ENCODE measurements at regions not wholly inside any gene's neighbourhood (a gene's known extent, or its start where the extent isn't known, plus 50 kb on each side); places are given as distances from the start of the nearest gene placed in this dataset.
"Not testable (repeated sequence)": the region's sequence is repeated elsewhere in the genome, so short reads cannot be mapped to it uniquely, and the experiment has no call there.

DNA sequence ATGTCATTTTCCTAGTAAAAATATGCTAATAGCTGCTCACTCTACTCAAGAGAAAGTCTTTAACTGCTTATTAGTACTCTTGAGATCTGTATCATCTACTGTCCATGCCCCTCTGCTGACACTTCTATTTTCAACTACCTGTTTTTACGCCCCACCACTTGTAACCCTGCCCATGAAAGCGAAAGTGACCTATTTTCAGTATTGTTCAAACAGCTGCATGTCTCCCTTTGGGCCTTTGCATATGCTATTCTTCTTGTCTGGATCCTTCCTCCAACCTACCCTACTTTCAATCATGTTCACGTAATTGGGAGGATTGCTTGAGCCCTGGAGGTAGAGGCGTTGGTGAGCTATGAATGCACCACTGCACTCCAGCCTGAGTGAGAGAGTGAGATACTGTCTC is 1481.3 kb downstream of the GATA3 start:
- Histone ChIP-seq H3K4me3 (ENCODE audit: low read depth in 1 of 5, low read length in 5 of 5) (no peak overlapping the region), H3K27ac (ENCODE audit: low read depth, low read length) (no peak overlapping the region), H3K36me3 (ENCODE audit: control insufficient read depth in 5 of 5, insufficient read depth in 5 of 5, low read length in 5 of 5) (no peaks in the 10 kb centered on the region), H3K9ac (ENCODE audit: low read length in 5 of 5) (no peak overlapping the region), H3K9me3 (ENCODE audit: control insufficient read depth in 5 of 5, low read length in 5 of 5) (no peaks in the 10 kb centered on the region), H3K4me1 (ENCODE audit: control insufficient read depth in 5 of 5, insufficient read depth in 5 of 5, low read length in 5 of 5) (no peaks in the 10 kb centered on the region), H3K27me3 (ENCODE audit: control insufficient read depth in 5 of 5, insufficient read depth in 4 of 5, low read length in 5 of 5) (no peaks in the 10 kb centered on the region)

DNA sequence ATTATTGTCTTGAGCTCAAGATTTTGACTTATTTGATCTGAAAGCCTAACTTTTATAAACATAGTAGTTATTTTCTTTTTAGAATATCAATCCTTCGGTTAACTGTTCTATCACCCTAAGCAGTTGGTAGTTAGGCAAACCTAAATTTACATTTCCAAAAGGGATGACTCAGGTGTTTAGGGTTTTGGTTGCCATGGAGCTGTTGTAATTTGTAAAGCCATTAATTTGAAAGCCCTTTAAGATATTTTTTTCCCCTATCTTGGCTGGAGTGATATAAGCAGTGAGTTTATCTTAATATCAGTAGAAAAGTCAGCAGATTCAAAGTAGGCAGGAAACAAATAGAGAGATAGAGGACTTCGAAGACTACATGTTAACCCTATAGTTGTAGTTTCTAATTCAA is 1472.6 kb upstream of the CELF2 start:
- Histone ChIP-seq H3K36me3 (ENCODE audit: control insufficient read depth in 5 of 5, insufficient read depth in 5 of 5, low read length in 5 of 5) (no peaks in the 10 kb centered on the region), H3K4me1 (ENCODE audit: control insufficient read depth in 5 of 5, insufficient read depth in 5 of 5, low read length in 5 of 5) (no peaks in the 10 kb centered on the region), H3K27ac (ENCODE audit: low read depth, low read length) (no peak overlapping the region), H3K9ac (ENCODE audit: low read length in 5 of 5) (no peak overlapping the region), H3K27me3 (ENCODE audit: control insufficient read depth in 5 of 5, insufficient read depth in 4 of 5, low read length in 5 of 5) (no peaks in the 10 kb centered on the region), H3K9me3 (ENCODE audit: control insufficient read depth in 5 of 5, low read length in 5 of 5) (peaks cover 0 to 2% (median 0%) of the 10 kb centered on the region in 5 donors), H3K4me3 (ENCODE audit: low read depth in 1 of 5, low read length in 5 of 5) (no peak overlapping the region)

DNA sequence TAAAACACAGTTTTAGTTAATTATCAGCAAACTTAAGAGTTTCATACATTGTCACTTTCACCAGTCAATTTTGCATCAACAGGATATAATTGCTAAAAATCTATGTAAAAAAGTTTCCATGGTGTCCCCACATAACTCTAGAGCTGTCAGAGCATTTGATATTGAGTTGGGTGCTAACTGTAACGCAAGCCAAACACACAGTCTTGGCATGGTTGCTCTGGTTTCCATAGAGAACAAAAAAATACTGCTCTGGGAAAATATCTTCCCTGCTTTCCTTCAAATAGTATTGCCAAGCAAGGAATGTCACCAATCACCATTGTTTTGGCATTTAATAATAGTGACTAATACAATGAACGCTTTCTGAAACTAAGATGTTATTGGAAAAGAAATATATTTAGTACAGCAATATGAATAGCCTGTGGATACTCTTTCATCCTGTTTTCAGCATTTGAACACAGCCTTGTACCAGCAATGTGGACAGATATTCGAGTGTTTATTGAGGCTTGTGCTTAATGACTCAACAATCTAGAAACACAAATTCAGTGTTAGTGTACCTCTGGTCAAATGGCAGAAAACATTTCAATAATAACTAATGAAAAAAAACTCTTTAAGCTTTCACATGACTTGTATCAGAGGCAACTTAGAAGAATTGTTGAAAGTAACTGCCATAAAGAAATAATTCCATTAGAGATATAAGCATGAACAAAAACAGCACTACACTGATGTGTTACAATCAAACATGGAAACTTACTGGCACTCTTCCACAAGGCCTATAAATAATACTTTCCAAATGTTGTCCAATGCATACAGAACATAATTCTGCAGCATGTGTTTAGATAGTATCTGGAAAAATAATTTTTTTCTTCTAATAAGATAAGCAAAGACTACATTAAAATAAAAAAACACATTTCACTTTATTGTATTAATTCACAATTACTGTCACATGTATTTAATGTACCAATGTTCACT is 1469.5 kb upstream of the CELF2 start:
- Histone ChIP-seq H3K36me3 (ENCODE audit: control insufficient read depth in 5 of 5, insufficient read depth in 5 of 5, low read length in 5 of 5) (no peaks in the 10 kb centered on the region), H3K4me1 (ENCODE audit: control insufficient read depth in 5 of 5, insufficient read depth in 5 of 5, low read length in 5 of 5) (no peaks in the 10 kb centered on the region), H3K27ac (ENCODE audit: low read depth, low read length) (no peak overlapping the region), H3K9ac (ENCODE audit: low read length in 5 of 5) (no peak overlapping the region), H3K9me3 (ENCODE audit: control insufficient read depth in 5 of 5, low read length in 5 of 5) (peaks cover 0 to 3% (median 0%) of the 10 kb centered on the region in 5 donors), H3K4me3 (ENCODE audit: low read depth in 1 of 5, low read length in 5 of 5) (no peak overlapping the region), H3K27me3 (ENCODE audit: control insufficient read depth in 5 of 5, insufficient read depth in 4 of 5, low read length in 5 of 5) (no peaks in the 10 kb centered on the region)

DNA sequence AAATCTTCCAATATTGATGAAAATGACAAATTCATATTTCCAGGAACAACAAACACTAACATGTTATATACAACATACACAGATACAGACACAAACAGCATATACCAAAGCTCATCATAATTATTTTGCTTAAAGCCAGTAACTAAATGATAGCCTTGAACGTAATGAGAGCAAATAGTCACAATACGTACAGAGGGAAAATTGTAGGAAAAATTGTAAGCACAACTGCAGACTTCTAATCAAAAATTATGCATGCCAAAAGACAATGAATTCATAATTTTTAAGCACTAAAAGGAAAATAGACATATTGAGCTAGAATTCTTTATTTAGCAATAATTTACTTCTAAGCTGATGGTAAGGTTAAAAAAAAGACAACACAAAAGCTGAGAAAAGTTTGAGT is 1466.9 kb upstream of the CELF2 start:
- H3K4me1 ChIP-seq (ENCODE audit: control insufficient read depth in 5 of 5, insufficient read depth in 5 of 5, low read length in 5 of 5), result no peaks in the 10 kb centered on the region
- H3K9ac ChIP-seq (ENCODE audit: low read length in 5 of 5), result no peak overlapping the region
- no peak overlapping the region for H3K4me3 ChIP-seq (ENCODE audit: low read depth in 1 of 5, low read length in 5 of 5)
- H3K36me3 ChIP-seq (ENCODE audit: control insufficient read depth in 5 of 5, insufficient read depth in 5 of 5, low read length in 5 of 5), result no peaks in the 10 kb centered on the region
- no peaks in the 10 kb centered on the region for H3K27me3 ChIP-seq (ENCODE audit: control insufficient read depth in 5 of 5, insufficient read depth in 4 of 5, low read length in 5 of 5)
- H3K9me3 ChIP-seq (ENCODE audit: control insufficient read depth in 5 of 5, low read length in 5 of 5), result peaks cover 0 to 3% (median 0%) of the 10 kb centered on the region in 5 donors
- H3K27ac ChIP-seq (ENCODE audit: low read depth, low read length), result no peak overlapping the region

DNA sequence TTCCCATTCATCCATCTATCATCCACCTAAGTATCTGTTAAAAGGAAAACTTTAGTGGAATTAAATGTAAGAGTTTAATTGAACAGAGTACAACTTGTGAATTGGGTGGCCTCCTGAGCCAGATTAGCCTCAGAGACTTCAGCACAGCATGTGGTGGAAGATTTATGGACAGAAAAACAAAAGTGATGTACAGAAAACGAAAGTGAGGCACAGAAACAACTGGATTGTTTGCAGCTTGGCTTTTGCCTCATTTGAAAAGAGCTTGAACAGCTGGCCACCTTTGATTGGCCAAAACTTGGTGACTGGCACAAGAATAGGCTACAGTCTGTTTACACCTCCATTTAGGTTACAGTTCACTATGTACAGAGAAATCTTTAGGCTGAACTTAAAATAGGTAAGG is 1463.4 kb upstream of the CELF2 start:
- H3K4me3 ChIP-seq (ENCODE audit: low read depth in 1 of 5, low read length in 5 of 5), result no peak overlapping the region
- H3K36me3 ChIP-seq (ENCODE audit: control insufficient read depth in 5 of 5, insufficient read depth in 5 of 5, low read length in 5 of 5), result no peaks in the 10 kb centered on the region
- H3K9me3 ChIP-seq (ENCODE audit: control insufficient read depth in 5 of 5, low read length in 5 of 5), result peaks cover 0 to 3% (median 0%) of the 10 kb centered on the region in 5 donors
- no peaks in the 10 kb centered on the region for H3K27me3 ChIP-seq (ENCODE audit: control insufficient read depth in 5 of 5, insufficient read depth in 4 of 5, low read length in 5 of 5)
- H3K9ac ChIP-seq (ENCODE audit: low read length in 5 of 5), result no peak overlapping the region
- H3K4me1 ChIP-seq (ENCODE audit: control insufficient read depth in 5 of 5, insufficient read depth in 5 of 5, low read length in 5 of 5), result no peaks in the 10 kb centered on the region
- no peak overlapping the region for H3K27ac ChIP-seq (ENCODE audit: low read depth, low read length)

DNA sequence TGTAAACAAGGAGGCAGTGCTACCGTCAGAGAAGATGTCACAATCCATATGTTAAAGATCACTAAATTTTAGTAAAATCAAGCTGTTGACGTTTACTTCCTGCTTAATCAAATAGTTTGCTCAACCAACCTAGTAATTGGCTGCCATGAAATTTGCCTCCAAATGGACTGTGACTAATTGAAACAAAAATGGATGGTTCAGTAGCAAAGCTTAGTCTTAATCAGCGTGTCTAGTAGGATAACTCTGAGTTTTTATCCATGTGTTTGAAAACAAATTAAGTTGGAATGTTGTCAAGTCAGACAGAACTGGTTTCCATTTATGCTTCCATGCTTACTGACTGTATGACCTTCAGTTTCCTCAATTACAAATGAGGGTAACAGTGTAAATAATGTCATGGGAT is 1456.7 kb upstream of the CELF2 start:
- Histone ChIP-seq H3K4me3 (ENCODE audit: low read depth in 1 of 5, low read length in 5 of 5) (no peak overlapping the region), H3K4me1 (ENCODE audit: control insufficient read depth in 5 of 5, insufficient read depth in 5 of 5, low read length in 5 of 5) (no peaks in the 10 kb centered on the region), H3K9me3 (ENCODE audit: control insufficient read depth in 5 of 5, low read length in 5 of 5) (no peaks in the 10 kb centered on the region), H3K27me3 (ENCODE audit: control insufficient read depth in 5 of 5, insufficient read depth in 4 of 5, low read length in 5 of 5) (no peaks in the 10 kb centered on the region), H3K36me3 (ENCODE audit: control insufficient read depth in 5 of 5, insufficient read depth in 5 of 5, low read length in 5 of 5) (no peaks in the 10 kb centered on the region), H3K9ac (ENCODE audit: low read length in 5 of 5) (no peak overlapping the region), H3K27ac (ENCODE audit: low read depth, low read length) (no peak overlapping the region)

DNA sequence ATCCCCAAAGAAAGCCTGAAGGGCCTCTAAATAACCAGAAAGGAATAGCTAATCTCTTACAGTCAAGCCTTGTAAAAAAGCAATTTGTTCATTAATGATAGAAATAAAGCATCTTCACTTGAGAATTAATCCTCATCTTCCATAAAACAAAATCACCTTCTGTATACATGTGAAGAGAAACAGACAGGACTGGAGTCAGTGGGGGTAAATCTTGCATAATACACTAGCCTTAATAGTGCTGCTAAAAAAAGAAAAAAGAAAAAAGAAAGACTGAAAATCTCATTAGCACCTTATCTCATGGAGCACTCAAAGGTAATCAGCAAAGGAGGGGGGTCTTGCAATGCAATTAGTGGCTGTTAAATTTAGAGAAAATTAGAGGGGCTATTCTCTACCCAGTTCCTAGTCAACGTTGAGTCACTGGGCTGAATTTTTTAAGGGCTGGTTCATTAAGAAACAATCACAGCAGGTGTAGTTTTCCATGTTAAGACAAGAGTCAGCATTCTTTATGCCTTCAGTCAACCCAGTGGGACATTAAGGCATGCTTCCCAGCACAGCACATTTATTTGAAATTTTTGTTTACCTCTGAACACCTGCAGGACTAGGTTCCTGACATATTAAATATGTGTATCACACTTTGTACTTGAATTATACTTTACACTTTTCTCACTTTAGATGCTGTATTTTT is 1455.7 kb upstream of the CELF2 start:
- Histone ChIP-seq H3K36me3 (ENCODE audit: control insufficient read depth in 5 of 5, insufficient read depth in 5 of 5, low read length in 5 of 5) (no peaks in the 10 kb centered on the region), H3K4me3 (ENCODE audit: low read depth in 1 of 5, low read length in 5 of 5) (no peak overlapping the region), H3K27ac (ENCODE audit: low read depth, low read length) (no peak overlapping the region), H3K4me1 (ENCODE audit: control insufficient read depth in 5 of 5, insufficient read depth in 5 of 5, low read length in 5 of 5) (no peaks in the 10 kb centered on the region), H3K9me3 (ENCODE audit: control insufficient read depth in 5 of 5, low read length in 5 of 5) (no peaks in the 10 kb centered on the region), H3K27me3 (ENCODE audit: control insufficient read depth in 5 of 5, insufficient read depth in 4 of 5, low read length in 5 of 5) (no peaks in the 10 kb centered on the region), H3K9ac (ENCODE audit: low read length in 5 of 5) (no peak overlapping the region)

DNA sequence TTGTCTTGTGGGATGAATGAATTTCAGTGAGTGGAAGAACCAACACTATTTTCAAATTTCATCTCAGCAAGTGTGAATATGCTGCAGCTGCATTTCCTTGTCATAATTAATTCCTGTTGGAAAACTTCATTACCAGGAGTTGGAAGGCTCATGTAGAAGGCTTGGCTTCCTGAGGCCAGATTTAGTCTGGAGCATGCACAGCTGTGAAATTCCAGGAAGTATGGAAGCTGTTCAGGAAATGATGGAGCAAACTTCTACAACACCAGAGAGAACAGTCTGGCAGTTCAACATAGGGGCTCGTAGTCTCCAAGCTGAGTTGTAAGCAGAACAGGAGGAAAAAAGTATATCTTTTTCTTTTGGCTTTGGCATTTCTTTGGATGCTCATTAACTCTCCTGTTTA is 1439.9 kb upstream of the CELF2 start:
- Histone ChIP-seq H3K27ac (ENCODE audit: low read depth, low read length) (no peak overlapping the region), H3K9ac (ENCODE audit: low read length in 5 of 5) (no peak overlapping the region), H3K36me3 (ENCODE audit: control insufficient read depth in 5 of 5, insufficient read depth in 5 of 5, low read length in 5 of 5) (no peaks in the 10 kb centered on the region)

DNA sequence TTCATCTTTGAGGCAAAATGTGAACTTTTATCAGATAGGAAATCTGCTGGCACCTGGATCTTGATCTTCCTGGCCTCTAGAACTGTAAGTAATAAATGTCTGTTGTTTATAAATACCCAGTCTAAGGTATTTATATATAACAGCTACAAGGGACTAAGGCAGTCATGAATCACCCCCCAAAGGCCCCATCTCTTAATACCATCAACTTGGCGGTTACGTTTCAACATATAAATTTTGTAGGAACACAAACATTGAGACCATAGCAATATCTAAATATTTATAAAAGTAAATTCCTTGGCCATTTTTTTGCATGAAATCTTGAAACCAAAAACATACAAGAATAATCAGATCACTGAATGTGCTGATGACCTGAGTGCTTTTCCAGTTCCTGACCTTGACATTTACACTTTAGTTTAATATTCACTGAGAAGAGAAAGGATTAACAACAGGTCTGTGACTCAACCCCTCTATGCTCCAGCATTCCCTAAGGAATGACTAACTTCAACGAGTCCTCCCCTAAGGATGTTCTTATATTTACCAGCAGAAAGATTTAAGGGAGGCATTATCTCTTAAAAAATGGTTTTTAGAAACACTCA is 1438.5 kb upstream of the CELF2 start:
- Histone ChIP-seq H3K27ac (ENCODE audit: low read depth, low read length) (no peak overlapping the region), H3K9ac (ENCODE audit: low read length in 5 of 5) (no peak overlapping the region), H3K4me3 (ENCODE audit: low read depth in 1 of 5, low read length in 5 of 5) (no peak overlapping the region), H3K4me1 (ENCODE audit: control insufficient read depth in 5 of 5, insufficient read depth in 5 of 5, low read length in 5 of 5) (no peaks in the 10 kb centered on the region), H3K27me3 (ENCODE audit: control insufficient read depth in 5 of 5, insufficient read depth in 4 of 5, low read length in 5 of 5) (no peaks in the 10 kb centered on the region), H3K9me3 (ENCODE audit: control insufficient read depth in 5 of 5, low read length in 5 of 5) (no peaks in the 10 kb centered on the region), H3K36me3 (ENCODE audit: control insufficient read depth in 5 of 5, insufficient read depth in 5 of 5, low read length in 5 of 5) (no peaks in the 10 kb centered on the region)

More for the DNA sequence above, 1439.9 kb upstream of the CELF2 start:
- no peaks in the 10 kb centered on the region for H3K27me3 ChIP-seq (ENCODE audit: control insufficient read depth in 5 of 5, insufficient read depth in 4 of 5, low read length in 5 of 5)
- H3K4me3 ChIP-seq (ENCODE audit: low read depth in 1 of 5, low read length in 5 of 5), result no peak overlapping the region
- no peaks in the 10 kb centered on the region for H3K9me3 ChIP-seq (ENCODE audit: control insufficient read depth in 5 of 5, low read length in 5 of 5)
- no peaks in the 10 kb centered on the region for H3K4me1 ChIP-seq (ENCODE audit: control insufficient read depth in 5 of 5, insufficient read depth in 5 of 5, low read length in 5 of 5)

DNA sequence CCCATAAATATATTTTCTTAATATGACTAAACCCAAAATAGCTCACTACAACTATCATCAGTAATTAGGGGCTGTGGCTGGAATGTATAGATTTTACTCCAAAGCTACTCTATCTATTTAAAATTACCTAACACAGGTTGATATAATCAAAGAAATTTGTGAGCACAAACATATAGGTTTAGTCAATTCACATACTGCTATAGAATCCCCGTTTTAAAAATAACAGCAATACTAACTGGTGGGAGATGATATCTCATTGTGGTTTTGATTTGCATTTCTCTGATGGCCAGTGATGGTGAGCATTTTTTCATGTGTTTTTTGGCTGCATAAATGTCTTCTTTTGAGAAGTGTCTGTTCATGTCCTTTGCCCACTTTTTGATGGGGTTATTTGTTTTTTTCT is 1434.9 kb upstream of the CELF2 start:
- H3K27ac ChIP-seq (ENCODE audit: low read depth, low read length); H3K27me3 ChIP-seq (ENCODE audit: control insufficient read depth in 5 of 5, insufficient read depth in 4 of 5, low read length in 5 of 5); H3K9me3 ChIP-seq (ENCODE audit: control insufficient read depth in 5 of 5, low read length in 5 of 5); H3K4me1 ChIP-seq (ENCODE audit: control insufficient read depth in 5 of 5, insufficient read depth in 5 of 5, low read length in 5 of 5); H3K9ac ChIP-seq (ENCODE audit: low read length in 5 of 5); H3K4me3 ChIP-seq (ENCODE audit: low read depth in 1 of 5, low read length in 5 of 5); H3K36me3 ChIP-seq (ENCODE audit: control insufficient read depth in 5 of 5, insufficient read depth in 5 of 5, low read length in 5 of 5): not testable (repeated sequence)
